ENCODE measurements at regions not wholly inside any gene's neighbourhood (a gene's known extent, or its start where the extent isn't known, plus 50 kb on each side); places are given as distances from the start of the nearest gene placed in this dataset.

DNA sequence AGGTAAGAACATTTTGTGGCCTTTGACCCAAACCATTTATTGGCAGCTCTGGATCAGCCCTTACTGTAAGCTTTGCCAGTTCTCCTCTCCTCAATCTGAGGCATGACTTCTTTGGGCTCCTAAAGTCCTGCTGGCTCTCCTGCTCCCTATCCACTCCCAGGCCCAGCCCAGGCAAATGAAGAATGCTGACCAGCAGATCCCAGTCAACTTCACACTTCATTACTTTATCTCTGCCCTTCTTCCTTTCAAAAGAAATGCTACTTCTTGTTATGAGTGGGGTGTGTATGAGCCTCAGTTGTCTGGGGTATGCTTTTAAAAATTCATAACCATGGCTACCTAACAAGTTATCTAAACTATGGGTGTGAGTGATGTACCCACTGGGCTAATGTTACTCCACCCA lies 479.6 kb downstream of the ACTL7B start:
- H3K4me3 ChIP-seq (replicated peaks; ENCODE audit: low read depth, low read length): no peak overlapping the region
- TF ChIP-seq, protein P1, sequence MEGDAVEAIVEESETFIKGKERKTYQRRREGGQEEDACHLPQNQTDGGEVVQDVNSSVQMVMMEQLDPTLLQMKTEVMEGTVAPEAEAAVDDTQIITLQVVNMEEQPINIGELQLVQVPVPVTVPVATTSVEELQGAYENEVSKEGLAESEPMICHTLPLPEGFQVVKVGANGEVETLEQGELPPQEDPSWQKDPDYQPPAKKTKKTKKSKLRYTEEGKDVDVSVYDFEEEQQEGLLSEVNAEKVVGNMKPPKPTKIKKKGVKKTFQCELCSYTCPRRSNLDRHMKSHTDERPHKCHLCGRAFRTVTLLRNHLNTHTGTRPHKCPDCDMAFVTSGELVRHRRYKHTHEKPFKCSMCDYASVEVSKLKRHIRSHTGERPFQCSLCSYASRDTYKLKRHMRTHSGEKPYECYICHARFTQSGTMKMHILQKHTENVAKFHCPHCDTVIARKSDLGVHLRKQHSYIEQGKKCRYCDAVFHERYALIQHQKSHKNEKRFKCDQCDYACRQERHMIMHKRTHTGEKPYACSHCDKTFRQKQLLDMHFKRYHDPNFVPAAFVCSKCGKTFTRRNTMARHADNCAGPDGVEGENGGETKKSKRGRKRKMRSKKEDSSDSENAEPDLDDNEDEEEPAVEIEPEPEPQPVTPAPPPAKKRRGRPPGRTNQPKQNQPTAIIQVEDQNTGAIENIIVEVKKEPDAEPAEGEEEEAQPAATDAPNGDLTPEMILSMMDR (IDR thresholded peaks at IDR 0.05; ENCODE audit: low read depth, low read length, missing control alignments): no peak
- no peak for DNase-seq (ENCODE audit: extremely low read depth, low read depth)

DNA sequence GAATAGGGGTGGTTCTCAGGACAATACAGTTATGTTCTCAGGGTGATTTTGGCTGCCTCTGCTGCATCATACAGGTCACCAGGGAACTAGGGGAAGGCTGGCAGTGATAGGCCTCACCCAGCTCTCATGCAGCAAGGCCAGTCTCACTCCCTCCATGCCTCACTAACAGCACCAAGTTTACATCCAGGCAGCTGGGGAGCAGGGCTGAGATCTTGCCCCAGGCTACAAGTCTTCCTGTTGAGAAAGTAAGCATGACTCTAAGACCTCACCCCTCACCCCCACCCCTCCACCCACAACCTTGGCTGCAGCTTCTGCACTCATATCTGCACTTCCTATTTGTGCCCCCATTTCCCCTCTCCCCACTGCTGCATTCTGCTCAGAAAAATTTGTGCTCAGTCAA lies 481.2 kb downstream of the ACTL7B start:
- TF ChIP-seq, protein P1 (IDR thresholded peaks at IDR 0.05; ENCODE audit: low read depth, low read length, missing control alignments): no peak
- DNase-seq (ENCODE audit: extremely low read depth, low read depth): no peak
- no peak overlapping the region for H3K4me3 ChIP-seq (replicated peaks; ENCODE audit: low read depth, low read length)

DNA sequence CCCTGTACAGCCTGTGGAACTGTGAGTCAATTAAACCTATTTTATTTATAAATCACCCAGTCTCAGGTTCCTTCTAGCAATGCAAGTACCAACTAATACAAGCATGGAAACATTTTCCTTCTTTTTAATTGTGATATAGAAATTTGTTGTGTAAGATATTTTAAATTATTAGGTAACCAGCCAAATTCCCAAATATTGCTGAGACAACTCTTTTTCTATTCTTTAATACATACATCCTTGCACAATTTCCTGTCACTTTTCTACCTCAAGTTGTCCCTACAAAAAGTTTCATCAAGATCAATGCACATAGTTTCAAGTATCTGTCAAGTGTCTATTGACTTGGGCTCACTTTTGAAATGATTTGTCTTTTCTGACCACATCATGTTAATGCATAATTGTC lies 488.6 kb downstream of the ACTL7B start:
- DNase-seq (ENCODE audit: extremely low read depth, low read depth): no peak
- H3K4me3 ChIP-seq (replicated peaks; ENCODE audit: low read depth, low read length): no peak overlapping the region
- TF ChIP-seq, protein P1 (IDR thresholded peaks at IDR 0.05; ENCODE audit: low read depth, low read length, missing control alignments): no peak

DNA sequence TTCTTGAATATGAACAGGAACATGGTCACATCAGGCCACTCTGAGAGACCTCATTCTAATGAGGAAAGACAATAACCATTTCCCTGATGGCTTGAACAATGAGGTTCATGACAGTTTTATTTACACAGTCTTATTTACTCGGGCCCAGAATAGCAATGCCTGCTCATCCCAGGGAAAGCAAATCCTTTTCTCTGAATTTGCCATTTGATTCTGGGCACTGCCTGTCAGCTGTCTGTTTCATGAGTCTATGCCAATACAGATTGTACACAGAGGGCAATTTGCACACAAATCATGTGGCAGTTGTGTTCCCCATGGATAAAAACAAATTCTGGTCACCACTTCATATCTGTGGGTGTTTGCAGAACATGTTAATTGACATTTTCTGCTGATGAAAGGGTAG lies 492.5 kb downstream of the ACTL7B start:
- TF ChIP-seq, protein P1 (IDR thresholded peaks at IDR 0.05; ENCODE audit: low read depth, low read length, missing control alignments): no peak
- DNase-seq (ENCODE audit: extremely low read depth, low read depth): no peak

DNA sequence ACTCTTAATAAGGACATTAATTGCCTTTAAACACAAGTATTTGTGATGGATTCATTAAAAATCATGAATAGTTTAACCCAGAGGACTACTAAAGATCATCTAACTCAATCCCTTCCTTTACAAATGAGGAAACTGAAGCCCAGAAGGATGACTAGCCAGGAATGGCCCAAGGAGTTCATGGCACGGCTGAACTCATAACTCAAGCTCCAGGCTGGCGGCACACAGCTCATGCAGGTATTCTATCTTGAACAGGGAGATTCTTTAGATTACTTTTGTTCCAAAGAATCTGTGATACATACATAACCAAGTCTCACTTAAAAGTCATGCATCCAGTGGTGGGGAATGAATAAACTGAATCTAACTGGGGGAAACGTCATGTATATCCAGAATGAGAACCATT lies 495.5 kb downstream of the ACTL7B start:
- DNase-seq (ENCODE audit: extremely low read depth, low read depth): no peak
- TF ChIP-seq, protein P1 (IDR thresholded peaks at IDR 0.05; ENCODE audit: low read depth, low read length, missing control alignments): no peak
- H3K4me3 ChIP-seq (replicated peaks; ENCODE audit: low read depth, low read length): no peak overlapping the region

More for the DNA sequence above, 492.5 kb downstream of the ACTL7B start:
- H3K4me3 ChIP-seq (replicated peaks; ENCODE audit: low read depth, low read length): no peak overlapping the region

DNA sequence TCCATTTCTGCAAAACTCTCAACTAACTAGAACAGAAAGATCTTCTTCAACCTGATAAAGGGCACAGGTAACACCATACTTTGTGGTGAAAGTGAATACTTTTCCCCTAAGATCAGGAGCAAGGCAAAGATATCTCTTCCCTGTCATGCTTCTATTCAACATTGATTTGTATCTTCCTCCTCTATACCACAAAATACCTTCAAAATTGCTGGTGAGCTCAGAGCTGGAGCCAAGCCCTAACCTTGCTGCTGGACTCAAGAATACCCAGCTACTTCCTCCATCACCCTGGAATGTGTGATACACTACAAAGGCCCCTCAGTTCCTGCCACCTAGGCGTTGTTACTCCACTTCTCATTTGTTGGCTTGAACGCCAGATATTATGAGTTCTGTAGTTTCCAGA lies 499.0 kb downstream of the ACTL7B start:
- DNase-seq (ENCODE audit: extremely low read depth, low read depth): no peak
- TF ChIP-seq, protein P1 (IDR thresholded peaks at IDR 0.05; ENCODE audit: low read depth, low read length, missing control alignments): no peak
- no peak overlapping the region for H3K4me3 ChIP-seq (replicated peaks; ENCODE audit: low read depth, low read length)

DNA sequence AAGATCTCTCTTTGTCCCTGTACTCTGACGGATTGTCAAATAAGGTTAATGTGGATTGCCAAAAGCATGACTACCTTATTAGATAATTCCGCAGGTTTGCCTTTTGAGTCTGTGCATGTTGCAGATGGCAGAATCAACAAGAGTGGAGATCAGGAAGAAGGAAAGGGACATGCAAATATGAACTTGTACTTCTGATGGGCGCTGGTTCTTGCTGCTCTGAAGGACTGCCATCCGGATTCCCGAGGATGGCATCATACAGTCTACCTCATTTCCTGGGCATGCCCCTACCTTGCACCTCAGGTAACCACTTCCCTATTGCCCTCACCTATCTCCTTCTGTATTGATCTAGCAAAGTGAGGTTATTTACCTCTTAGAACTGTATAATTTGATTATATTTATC lies 504.2 kb downstream of the ACTL7B start:
- TF ChIP-seq, protein P1 (IDR thresholded peaks at IDR 0.05; ENCODE audit: low read depth, low read length, missing control alignments): no peak
- no peak overlapping the region for H3K4me3 ChIP-seq (replicated peaks; ENCODE audit: low read depth, low read length)
- DNase-seq (ENCODE audit: extremely low read depth, low read depth): no peak

All from HFF-Myc (cell line).